MCF 10A (cell line): ENCODE measurements at regions not wholly inside any gene's neighbourhood (a gene's known extent, or its start where the extent isn't known, plus 50 kb on each side); places are given as distances from the start of the nearest gene placed in this dataset.
"Not testable (repeated sequence)": the region's sequence is repeated elsewhere in the genome, so short reads cannot be mapped to it uniquely, and the experiment has no call there.

Experiments used
- BruUV-seq: library from RNA; stranded (reverse); fragments of 400-500 nt; replicated peaks from 2 replicates; lab custom pipeline; 2021; lab: Mats Ljungman, UMichigan
- CTCF ChIA-PET: fragments of 300-600 bp; sonication (Branson Sonifier 250); formaldehyde crosslinking; extraction: SDS; loops from one replicate; lab custom pipeline; 2021; ENCODE audit warnings: antibody characterized with exemption, inconsistent platforms; lab: Yijun Ruan, JAX
- POLR2A ChIA-PET: fragments of 300-600, 350-650 bp; sonication (Branson Sonifier 250); formaldehyde crosslinking; extraction: SDS; loops from one replicate; lab custom pipeline; 2020; ENCODE audit warnings: antibody characterized with exemption, inconsistent platforms; lab: Yijun Ruan, JAX
- DNase-seq: peaks from one replicate; pipeline ENCODE4 v3.0.0-alpha.2; 2018; ENCODE audit not compliant: unreplicated experiment
- H3K27ac Mint-ChIP-seq: one replicate; pipeline ENCODE4 v1.8.0; 2022; ENCODE audit warnings: mild to moderate bottlenecking, low read depth, mixed read lengths; ENCODE audit not compliant: unreplicated experiment
- H3K27me3 Mint-ChIP-seq: one replicate; pipeline ENCODE4 v1.8.0; 2022; ENCODE audit warnings: mixed read lengths; ENCODE audit not compliant: insufficient read depth, unreplicated experiment
- H3K36me3 Mint-ChIP-seq: one replicate; pipeline ENCODE4 v1.8.0; 2022; ENCODE audit warnings: mild to moderate bottlenecking, moderate library complexity, mixed read lengths; ENCODE audit not compliant: insufficient read depth, unreplicated experiment
- H3K4me1 Mint-ChIP-seq: one replicate; pipeline ENCODE4 v1.8.0; 2022; ENCODE audit warnings: mixed read lengths; ENCODE audit not compliant: insufficient read depth, unreplicated experiment
- H3K4me3 Mint-ChIP-seq: one replicate; pipeline ENCODE4 v1.8.0; 2022; ENCODE audit warnings: mild to moderate bottlenecking, moderate library complexity, mixed read lengths; ENCODE audit not compliant: unreplicated experiment
- H3K9me3 Mint-ChIP-seq: one replicate; pipeline ENCODE4 v1.8.0; 2022; ENCODE audit warnings: mixed read lengths; ENCODE audit not compliant: unreplicated experiment
- CTCF ChIP-seq: fragments of 200-600 bp; IDR thresholded peaks from one replicate; pipeline ENCODE4 v1.8.0; 2022; ENCODE audit warnings: antibody characterized with exemption, mild to moderate bottlenecking; ENCODE audit not compliant: unreplicated experiment
- intact Hi-C: fragments of 100-400 bp; cut with micrococcal nuclease; formaldehyde crosslinking; loops from 2 replicates; pipeline ENCODE4 v1.14.1; 2022

DNA sequence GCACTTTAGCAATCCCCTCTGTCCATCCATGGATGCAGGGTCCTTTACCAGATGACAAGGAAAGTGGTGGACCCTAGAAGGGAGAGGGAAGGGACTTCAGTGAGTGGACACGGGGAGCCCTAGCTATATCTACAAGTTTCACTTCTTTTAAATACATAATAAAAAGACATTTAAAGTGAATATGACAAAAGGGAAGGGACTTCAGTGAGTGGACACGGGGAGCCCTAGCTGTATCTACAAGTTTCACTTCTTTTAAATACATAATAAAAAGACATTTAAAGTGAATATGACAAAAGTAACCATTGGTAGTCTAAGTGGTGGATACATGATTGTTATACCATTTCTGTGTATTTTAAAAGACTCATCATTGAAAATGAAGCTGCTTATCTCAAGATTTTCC lies 81.9 kb upstream of the HES1 start:
- Mint-ChIP-seq H3K4me3 (no peak overlapping the region), H3K4me1 (no peaks in the 10 kb centered on the region), H3K27me3 (no peaks in the 10 kb centered on the region), H3K36me3 (no peaks in the 10 kb centered on the region), H3K27ac (no peak overlapping the region), H3K9me3 (peaks cover 20% of the 10 kb centered on the region)
- no peak for TF ChIP-seq CTCF
- CTCF ChIA-PET, result interaction anchor here (0.6 to 0.7 kb wide), 2 partner anchors 23 to 63 kb away, joined by 3 read pairs; no protein-coding TSS in a partner anchor
- no TSS peak for BruUV-seq
- no peak for DNase-seq
- intact Hi-C loops, result no loop called here
- POLR2A ChIA-PET, result interaction anchor here (0.6 kb wide), 1 partner anchor 1112 kb away, joined by 4 read pairs; no protein-coding TSS in a partner anchor

DNA sequence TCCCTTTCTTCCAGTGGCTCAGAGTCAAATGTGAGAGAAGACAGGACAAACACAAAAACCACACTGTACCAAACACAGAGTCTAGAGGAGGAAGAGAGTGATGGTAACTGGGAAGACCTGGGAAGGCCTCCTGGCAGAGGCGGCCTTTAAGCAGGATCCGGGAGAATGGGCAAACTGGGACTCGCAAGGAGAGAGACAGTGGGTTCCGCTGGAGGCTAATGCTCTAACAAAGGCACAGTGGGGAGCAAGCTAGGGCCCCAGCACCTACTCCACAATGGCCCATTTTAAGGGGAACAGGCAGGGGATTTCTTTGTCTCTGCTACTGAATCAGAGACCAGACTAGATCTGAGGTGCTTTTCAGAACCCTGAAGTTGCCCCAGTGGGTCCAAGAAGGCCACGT lies 81.4 kb upstream of the HES1 start:
- CTCF ChIA-PET, result interaction anchor here (0.6 to 0.7 kb wide), 2 partner anchors 23 to 24 kb away, joined by 3 to 5 read pairs; no protein-coding TSS in a partner anchor
- BruUV-seq, result no TSS peak
- no peak for TF ChIP-seq CTCF
- no peak overlapping the region for H3K4me3 Mint-ChIP-seq
- peaks cover 20% of the 10 kb centered on the region for H3K9me3 Mint-ChIP-seq
- no peak overlapping the region for H3K27ac Mint-ChIP-seq
- no peaks in the 10 kb centered on the region for H3K4me1 Mint-ChIP-seq
- H3K27me3 Mint-ChIP-seq, result no peaks in the 10 kb centered on the region
- intact Hi-C loops, result no loop called here
- no peaks in the 10 kb centered on the region for H3K36me3 Mint-ChIP-seq
- POLR2A ChIA-PET, result interaction anchor here (0.7 kb wide), 1 partner anchor 397 kb away, joined by 3 read pairs; no protein-coding TSS in a partner anchor
- no peak for DNase-seq

- Mint-ChIP-seq H3K4me3 (no peak overlapping the region), H3K9me3 (peaks cover 20% of the 10 kb centered on the region), H3K27ac (no peak overlapping the region), H3K4me1 (no peaks in the 10 kb centered on the region), H3K36me3 (no peaks in the 10 kb centered on the region), H3K27me3 (no peaks in the 10 kb centered on the region)
- intact Hi-C loops, result no loop called here
- BruUV-seq, result no TSS peak
- POLR2A ChIA-PET, result interaction anchor here (0.7 kb wide), 1 partner anchor 396 kb away, joined by 3 read pairs; no protein-coding TSS in a partner anchor
- CTCF ChIA-PET, result interaction anchor here (0.7 kb wide), 1 partner anchor 25 kb away, joined by 5 read pairs; no protein-coding TSS in a partner anchor
- no peak for TF ChIP-seq CTCF
- DNase-seq, result no peak
Observed at GRCh38 chr3:194054961-194055360, 81.0 kb upstream of the HES1 start.

DNA sequence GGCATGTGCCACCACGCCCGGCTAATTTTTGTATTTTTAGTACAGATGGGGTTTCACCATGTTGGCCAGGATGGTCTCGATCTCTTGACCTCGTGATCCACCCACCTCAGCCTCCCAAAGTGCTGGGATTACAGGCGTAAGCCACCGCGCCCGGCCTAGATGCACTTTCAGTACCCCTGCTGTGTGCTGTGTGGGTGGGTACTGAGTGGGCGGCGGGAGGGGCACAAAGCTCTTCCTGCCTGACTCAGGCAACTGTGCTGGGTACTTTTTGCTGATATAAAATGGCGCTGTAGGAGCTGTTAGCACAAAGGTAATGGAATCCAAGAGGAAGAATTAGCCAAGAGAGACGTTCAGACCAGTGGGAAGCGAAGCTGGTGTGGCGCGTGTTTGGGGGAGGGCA lies 79.6 kb upstream of the HES1 start:
- DNase-seq, CTCF ChIA-PET, BruUV-seq, intact Hi-C loops, H3K27me3 Mint-ChIP-seq, H3K36me3 Mint-ChIP-seq, POLR2A ChIA-PET, H3K4me1 Mint-ChIP-seq, H3K4me3 Mint-ChIP-seq, H3K27ac Mint-ChIP-seq: not testable (repeated sequence)
- H3K9me3 Mint-ChIP-seq, result peaks cover 15% of the 10 kb centered on the region
